Parathyroid adenoma (tissue), 2 donors: ENCODE measurements at regions not wholly inside any gene's neighbourhood (a gene's known extent, or its start where the extent isn't known, plus 50 kb on each side); places are given as distances from the start of the nearest gene placed in this dataset.

Experiments used
- H2AFZ ChIP-seq: fragments of 300-600 bp; sonication (generic); one replicate; pipeline ENCODE4 v1.7.0; 2017; ENCODE audit warnings: antibody characterized with exemption, mild to moderate bottlenecking
- H3K27ac ChIP-seq: fragments of 300-600 bp; sonication (generic); one replicate; pipeline ENCODE4 v1.7.0; 2017
- H3K27me3 ChIP-seq: fragments of 300-600 bp; sonication (generic); one replicate; pipeline ENCODE4 v1.7.0; 2017; ENCODE audit warnings: low read length; ENCODE audit not compliant: control insufficient read depth, insufficient read depth
- H3K36me3 ChIP-seq: fragments of 300-600 bp; sonication (generic); one replicate; pipeline ENCODE4 v1.7.0; 2017; ENCODE audit warnings: low read length; ENCODE audit not compliant: control insufficient read depth, insufficient read depth
- H3K4me1 ChIP-seq: fragments of 300-600 bp; sonication (generic); one replicate; pipeline ENCODE4 v1.7.0; 2017; ENCODE audit warnings: control low read depth
- H3K4me2 ChIP-seq: fragments of 300-600 bp; sonication (generic); one replicate; pipeline ENCODE4 v1.7.0; 2017; ENCODE audit warnings: low read length
- H3K4me3 ChIP-seq: fragments of 300-600 bp; sonication (generic); one replicate; pipeline ENCODE4 v1.7.0; 2017; ENCODE audit warnings: low read depth, low read length
- H3K79me2 ChIP-seq: fragments of 300-600 bp; sonication (generic); one replicate; pipeline ENCODE4 v1.7.0; 2017; ENCODE audit warnings: control low read depth
- H3K9ac ChIP-seq: fragments of 300-600 bp; sonication (generic); one replicate; pipeline ENCODE4 v1.7.0; 2017; ENCODE audit warnings: mild to moderate bottlenecking
- H3K9me3 ChIP-seq: fragments of 300-600 bp; sonication (generic); one replicate; pipeline ENCODE4 v1.7.0; 2017; ENCODE audit warnings: low read length; ENCODE audit not compliant: control insufficient read depth
- CTCF ChIP-seq: fragments of 300-600 bp; sonication (generic); IDR thresholded peaks from one replicate; pipeline ENCODE4 v1.7.0; 2017; ENCODE audit warnings: antibody characterized with exemption, mild to moderate bottlenecking
- donor health status: primary hyperparathyroidism.

- H3K4me2 ChIP-seq = no peak overlapping the region
- no peaks in the 10 kb centered on the region for H3K27me3 ChIP-seq
- TF ChIP-seq CTCF = no peak
- no peaks in the 10 kb centered on the region for H3K9me3 ChIP-seq
- no peaks in the 10 kb centered on the region for H3K4me1 ChIP-seq
- H3K4me3 ChIP-seq = no peak overlapping the region
- no peaks in the 10 kb centered on the region for H3K36me3 ChIP-seq
- H2AFZ ChIP-seq = no peak overlapping the region
- H3K79me2 ChIP-seq = no peaks in the 10 kb centered on the region
- no peak overlapping the region for H3K27ac ChIP-seq
- no peak overlapping the region for H3K9ac ChIP-seq
These were observed 268.2 kb upstream of the SKOR2 start for GRCh38 chr18:47519706-47520105.

- H3K9ac ChIP-seq = no peak overlapping the region
- no peaks in the 10 kb centered on the region for H3K36me3 ChIP-seq
- no peak overlapping the region for H2AFZ ChIP-seq
- H3K4me2 ChIP-seq = no peak overlapping the region
- no peak overlapping the region for H3K27ac ChIP-seq
- no peaks in the 10 kb centered on the region for H3K4me1 ChIP-seq
- H3K27me3 ChIP-seq = no peaks in the 10 kb centered on the region
- H3K79me2 ChIP-seq = no peaks in the 10 kb centered on the region
- H3K4me3 ChIP-seq = no peak overlapping the region
- H3K9me3 ChIP-seq = no peaks in the 10 kb centered on the region
- no peak for TF ChIP-seq CTCF
These were observed 267.8 kb upstream of the SKOR2 start for GRCh38 chr18:47519277-47519676.

GRCh38 chr18:47513614-47514013 lies 262.2 kb upstream of the SKOR2 start:
- no peak overlapping the region for H3K4me2 ChIP-seq
- no peak overlapping the region for H3K4me3 ChIP-seq
- H3K27me3 ChIP-seq = no peaks in the 10 kb centered on the region
- no peaks in the 10 kb centered on the region for H3K4me1 ChIP-seq
- no peaks in the 10 kb centered on the region for H3K9me3 ChIP-seq
- no peak overlapping the region for H3K27ac ChIP-seq
- H2AFZ ChIP-seq = no peak overlapping the region
- no peaks in the 10 kb centered on the region for H3K79me2 ChIP-seq
- no peak overlapping the region for H3K9ac ChIP-seq
- TF ChIP-seq CTCF = no peak
- no peaks in the 10 kb centered on the region for H3K36me3 ChIP-seq

GRCh38 chr18:47512726-47513435 lies 261.4 kb upstream of the SKOR2 start:
- no peak overlapping the region for H3K4me2 ChIP-seq
- no peaks in the 10 kb centered on the region for H3K27me3 ChIP-seq
- no peak for TF ChIP-seq CTCF
- H3K79me2 ChIP-seq = no peaks in the 10 kb centered on the region
- no peaks in the 10 kb centered on the region for H3K36me3 ChIP-seq
- H3K4me1 ChIP-seq = no peaks in the 10 kb centered on the region
- H2AFZ ChIP-seq = no peak overlapping the region
- H3K4me3 ChIP-seq = no peak overlapping the region
- H3K9ac ChIP-seq = no peak overlapping the region
- H3K9me3 ChIP-seq = no peaks in the 10 kb centered on the region
- H3K27ac ChIP-seq = no peak overlapping the region

- H3K9me3 ChIP-seq = no peaks in the 10 kb centered on the region
- H3K79me2 ChIP-seq = no peaks in the 10 kb centered on the region
- H3K27ac ChIP-seq = no peak overlapping the region
- H3K4me1 ChIP-seq = no peaks in the 10 kb centered on the region
- H3K4me2 ChIP-seq = no peak overlapping the region
- no peak overlapping the region for H2AFZ ChIP-seq
- H3K36me3 ChIP-seq = no peaks in the 10 kb centered on the region
- H3K9ac ChIP-seq = no peak overlapping the region
- H3K4me3 ChIP-seq = no peak overlapping the region
- no peak for TF ChIP-seq CTCF
- no peaks in the 10 kb centered on the region for H3K27me3 ChIP-seq
These were observed 260.6 kb upstream of the SKOR2 start for GRCh38 chr18:47512056-47512455.
